ENCODE measurements at regions not wholly inside any gene's neighbourhood (a gene's known extent, or its start where the extent isn't known, plus 50 kb on each side); places are given as distances from the start of the nearest gene placed in this dataset.

- no peak overlapping the region for H3K4me3 ChIP-seq (ENCODE audit: low read length in 2 of 2)
- no peak overlapping the region for H3K4me3 Mint-ChIP-seq
- H3K36me3 Mint-ChIP-seq: no peaks in the 10 kb centered on the region
- no peaks in the 10 kb centered on the region for H3K9me3 ChIP-seq (ENCODE audit: control insufficient read depth in 1 of 2, low read length in 2 of 2)
- POLR2A ChIA-PET (ENCODE audit: partially characterized antibody): no interaction called here
- CTCF ChIA-PET (ENCODE audit: partially characterized antibody): no interaction called here
- H3K36me3 ChIP-seq (ENCODE audit: insufficient read depth, low read length): no peaks in the 10 kb centered on the region
- peaks cover 0 to 15% (median 6%) of the 10 kb centered on the region in 8 donors for H3K9me3 Mint-ChIP-seq
- no peak overlapping the region for H3K27ac Mint-ChIP-seq
- no peaks in the 10 kb centered on the region for H3K4me1 Mint-ChIP-seq
- no peaks in the 10 kb centered on the region for H3K4me1 ChIP-seq (ENCODE audit: insufficient read depth, low read length)
- H3K27me3 Mint-ChIP-seq: no peaks in the 10 kb centered on the region
- DNase-seq: peak in 1 of 5 donors; percentile 29
- no peak overlapping the region for H3K27ac ChIP-seq (ENCODE audit: low read depth, low read length)
- intact Hi-C loops (cut with micrococcal nuclease): no loop called here
- no peaks in the 10 kb centered on the region for H3K27me3 ChIP-seq (ENCODE audit: insufficient read depth, low read length)
Measured at GRCh38 chr3:84904816-84905555, 53.8 kb upstream of the CADM2 start.

GRCh38 chr3:84905556-84905920 lies 53.3 kb upstream of the CADM2 start:
- Histone ChIP-seq H3K4me1 (ENCODE audit: insufficient read depth, low read length) (no peaks in the 10 kb centered on the region), H3K27me3 (ENCODE audit: insufficient read depth, low read length) (no peaks in the 10 kb centered on the region), H3K36me3 (ENCODE audit: insufficient read depth, low read length) (no peaks in the 10 kb centered on the region), H3K4me3 (ENCODE audit: low read length in 2 of 2) (no peak overlapping the region), H3K9me3 (ENCODE audit: control insufficient read depth in 1 of 2, low read length in 2 of 2) (no peaks in the 10 kb centered on the region), H3K27ac (ENCODE audit: low read depth, low read length) (no peak overlapping the region)
- intact Hi-C loops (cut with micrococcal nuclease): no loop called here
- Mint-ChIP-seq H3K4me1 (no peaks in the 10 kb centered on the region), H3K36me3 (no peaks in the 10 kb centered on the region), H3K27ac (no peak overlapping the region), H3K9me3 (peaks cover 0 to 15% (median 6%) of the 10 kb centered on the region in 8 donors), H3K27me3 (no peaks in the 10 kb centered on the region), H3K4me3 (no peak overlapping the region)
- DNase-seq: no peak
- POLR2A ChIA-PET (ENCODE audit: partially characterized antibody): no interaction called here
- CTCF ChIA-PET (ENCODE audit: partially characterized antibody): no interaction called here

GRCh38 chr3:84906065-84906464 lies 52.7 kb upstream of the CADM2 start:
- Histone ChIP-seq H3K4me1 (ENCODE audit: insufficient read depth, low read length) (no peaks in the 10 kb centered on the region), H3K9me3 (ENCODE audit: control insufficient read depth in 1 of 2, low read length in 2 of 2) (no peaks in the 10 kb centered on the region), H3K27me3 (ENCODE audit: insufficient read depth, low read length) (no peaks in the 10 kb centered on the region), H3K36me3 (ENCODE audit: insufficient read depth, low read length) (no peaks in the 10 kb centered on the region), H3K27ac (ENCODE audit: low read depth, low read length) (no peak overlapping the region), H3K4me3 (ENCODE audit: low read length in 2 of 2) (no peak overlapping the region)
- Mint-ChIP-seq H3K4me1 (no peaks in the 10 kb centered on the region), H3K4me3 (no peak overlapping the region), H3K36me3 (no peaks in the 10 kb centered on the region), H3K27ac (no peak overlapping the region), H3K9me3 (peaks cover 0 to 15% (median 6%) of the 10 kb centered on the region in 8 donors), H3K27me3 (no peaks in the 10 kb centered on the region)
- POLR2A ChIA-PET (ENCODE audit: partially characterized antibody): no interaction called here
- CTCF ChIA-PET (ENCODE audit: partially characterized antibody): no interaction called here
- no peak for DNase-seq
- intact Hi-C loops (cut with micrococcal nuclease): no loop called here
